AG09319 (cell line): ENCODE measurements at regions not wholly inside any gene's neighbourhood (a gene's known extent, or its start where the extent isn't known, plus 50 kb on each side); places are given as distances from the start of the nearest gene placed in this dataset.
A peak's percentile ranks its signal among the peaks of the same experiment; 100 is the strongest.

ENCODE experiments used
- DNase-seq: peaks from one replicate; pipeline ENCODE4 v3.0.0-alpha.2; 2010; ENCODE audit warnings: low read depth; ENCODE audit errors: extremely low read depth
- TF ChIP-seq, protein P1 (sequence below): IDR thresholded peaks from 2 replicates; pipeline ENCODE4 v1.5.1; 2011; ENCODE audit warnings: low read depth, mild to moderate bottlenecking, inconsistent platforms, low read length, moderate library complexity

DNA sequence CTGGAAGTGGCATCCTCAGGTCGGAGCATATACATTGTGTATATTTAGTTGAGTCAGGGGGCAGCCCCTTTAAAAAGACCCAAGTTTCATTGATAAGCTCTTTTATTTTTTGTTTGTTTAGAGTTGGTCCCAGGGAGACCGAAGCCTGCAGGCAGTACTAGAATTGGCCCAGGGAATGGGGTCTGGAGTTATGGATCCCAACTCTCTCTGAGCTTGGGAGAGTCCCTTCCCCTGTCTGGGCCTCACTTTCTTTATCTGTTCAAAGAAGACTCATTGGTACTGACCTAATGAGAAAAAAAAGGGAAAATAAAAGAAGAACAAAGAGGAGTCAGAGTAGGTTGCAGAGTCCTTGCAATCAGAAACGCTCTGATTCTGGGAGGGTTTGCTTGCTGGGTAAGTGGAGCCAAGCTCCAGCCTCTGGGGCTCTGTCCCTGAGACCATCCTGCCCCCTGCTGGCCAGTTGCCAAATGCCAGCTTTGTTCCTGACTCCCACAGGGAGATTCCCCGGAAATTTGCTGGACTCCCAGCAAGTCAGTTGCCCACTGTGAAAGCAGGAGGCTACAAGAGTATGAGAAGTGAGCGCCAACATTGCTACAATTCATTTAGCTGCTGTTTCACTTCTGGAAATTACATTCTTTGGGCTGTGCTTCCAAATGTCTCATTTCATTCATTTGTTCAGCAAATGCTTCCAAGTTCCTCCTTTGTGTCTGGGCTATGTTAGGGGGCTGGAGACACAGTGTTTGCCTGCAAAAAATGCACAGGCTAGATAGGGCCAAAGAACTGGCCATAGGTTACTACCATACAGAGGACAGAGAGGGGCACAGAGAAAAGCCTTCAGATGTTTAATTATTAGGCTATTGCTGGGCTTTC lies 156.2 kb downstream of the MELK start:
- TF ChIP-seq, protein P1, sequence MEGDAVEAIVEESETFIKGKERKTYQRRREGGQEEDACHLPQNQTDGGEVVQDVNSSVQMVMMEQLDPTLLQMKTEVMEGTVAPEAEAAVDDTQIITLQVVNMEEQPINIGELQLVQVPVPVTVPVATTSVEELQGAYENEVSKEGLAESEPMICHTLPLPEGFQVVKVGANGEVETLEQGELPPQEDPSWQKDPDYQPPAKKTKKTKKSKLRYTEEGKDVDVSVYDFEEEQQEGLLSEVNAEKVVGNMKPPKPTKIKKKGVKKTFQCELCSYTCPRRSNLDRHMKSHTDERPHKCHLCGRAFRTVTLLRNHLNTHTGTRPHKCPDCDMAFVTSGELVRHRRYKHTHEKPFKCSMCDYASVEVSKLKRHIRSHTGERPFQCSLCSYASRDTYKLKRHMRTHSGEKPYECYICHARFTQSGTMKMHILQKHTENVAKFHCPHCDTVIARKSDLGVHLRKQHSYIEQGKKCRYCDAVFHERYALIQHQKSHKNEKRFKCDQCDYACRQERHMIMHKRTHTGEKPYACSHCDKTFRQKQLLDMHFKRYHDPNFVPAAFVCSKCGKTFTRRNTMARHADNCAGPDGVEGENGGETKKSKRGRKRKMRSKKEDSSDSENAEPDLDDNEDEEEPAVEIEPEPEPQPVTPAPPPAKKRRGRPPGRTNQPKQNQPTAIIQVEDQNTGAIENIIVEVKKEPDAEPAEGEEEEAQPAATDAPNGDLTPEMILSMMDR = peak; percentile 69
- peak; percentile 23 for DNase-seq

DNA sequence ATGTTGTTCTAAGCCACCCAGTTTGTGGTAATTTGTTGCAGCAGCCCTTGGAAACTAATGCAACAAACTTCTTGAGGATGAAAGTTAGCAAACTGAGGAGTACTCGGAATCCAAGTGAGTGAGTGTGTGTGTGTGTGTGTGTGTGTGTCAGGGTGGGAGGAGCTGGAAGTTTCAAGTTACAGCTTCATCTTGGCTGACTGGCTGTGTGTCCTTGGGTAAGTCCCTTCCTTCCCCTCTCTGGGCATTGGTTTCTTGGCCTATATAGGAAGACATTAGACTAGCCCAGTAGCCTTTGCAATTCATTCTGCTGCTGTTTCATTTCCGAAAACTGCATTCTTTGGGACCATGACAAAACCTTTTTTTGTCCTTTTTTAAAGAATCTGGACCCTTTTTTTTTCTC lies 157.2 kb downstream of the MELK start:
- no peak for DNase-seq
- TF ChIP-seq, protein P1 = no peak

DNA sequence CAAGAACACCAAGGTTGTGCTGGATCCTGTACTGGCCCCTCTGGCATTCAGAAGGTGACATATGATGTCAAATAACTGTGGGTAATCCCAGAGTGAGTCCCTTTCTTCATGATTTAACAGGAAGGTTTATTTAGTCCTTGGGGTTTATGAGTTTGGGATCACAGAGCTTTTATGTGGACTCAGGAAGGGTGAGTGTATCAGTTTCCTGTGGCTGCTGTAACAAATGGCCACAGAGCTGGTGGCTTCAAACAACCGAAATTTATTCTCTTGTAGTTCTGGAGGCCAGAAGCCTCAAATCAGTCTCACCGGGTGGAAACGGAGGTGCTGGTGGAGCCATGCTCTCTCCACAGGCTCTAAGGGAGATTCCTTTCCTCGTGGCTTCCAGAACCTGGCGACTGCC lies 157.7 kb downstream of the MELK start:
- TF ChIP-seq, protein P1 = no peak

DNA sequence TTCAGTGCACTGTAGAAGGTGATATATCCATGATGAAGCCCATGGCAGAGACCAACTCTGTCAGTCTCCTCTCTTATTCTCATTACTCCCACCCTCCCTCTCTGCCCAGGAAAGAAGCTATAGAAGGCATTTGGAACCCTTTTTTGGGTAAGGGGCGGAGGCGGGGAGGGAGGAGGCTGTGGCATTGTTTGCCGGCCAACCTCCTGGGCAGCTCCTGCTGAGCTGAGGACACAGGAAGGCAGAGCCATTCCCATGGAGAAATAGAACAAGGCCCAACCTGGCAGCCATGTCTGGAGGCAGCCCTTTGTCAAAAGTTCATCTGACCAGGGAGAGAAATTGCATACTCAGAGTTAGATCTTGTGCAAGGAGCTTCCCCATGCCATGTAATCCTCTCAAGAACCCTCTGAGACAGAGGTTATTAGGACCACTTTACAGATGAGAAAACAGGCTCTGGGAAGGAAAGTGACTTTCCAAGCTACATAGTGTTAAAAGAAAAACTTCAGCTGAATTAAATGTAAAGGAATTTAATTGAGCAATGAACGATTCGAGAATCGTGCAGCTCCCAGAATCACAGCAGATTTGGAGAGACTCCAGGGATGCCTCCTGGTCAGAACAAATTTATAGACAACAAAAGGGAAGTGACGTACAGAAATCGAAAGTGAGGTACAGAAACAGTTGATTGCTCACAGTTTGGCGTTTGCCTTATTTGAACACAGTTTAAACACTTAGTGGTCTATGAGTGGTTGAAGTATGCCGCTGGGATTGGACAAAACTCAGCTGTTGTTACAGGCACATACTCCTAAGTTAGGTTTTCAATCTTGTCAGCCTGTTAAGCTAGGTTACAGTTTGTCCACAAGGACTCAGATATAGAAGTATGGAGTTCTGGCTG lies 158.6 kb downstream of the MELK start:
- TF ChIP-seq, protein P1 = no peak
- no peak for DNase-seq

More for the DNA sequence above, 157.7 kb downstream of the MELK start:
- no peak for DNase-seq

DNA sequence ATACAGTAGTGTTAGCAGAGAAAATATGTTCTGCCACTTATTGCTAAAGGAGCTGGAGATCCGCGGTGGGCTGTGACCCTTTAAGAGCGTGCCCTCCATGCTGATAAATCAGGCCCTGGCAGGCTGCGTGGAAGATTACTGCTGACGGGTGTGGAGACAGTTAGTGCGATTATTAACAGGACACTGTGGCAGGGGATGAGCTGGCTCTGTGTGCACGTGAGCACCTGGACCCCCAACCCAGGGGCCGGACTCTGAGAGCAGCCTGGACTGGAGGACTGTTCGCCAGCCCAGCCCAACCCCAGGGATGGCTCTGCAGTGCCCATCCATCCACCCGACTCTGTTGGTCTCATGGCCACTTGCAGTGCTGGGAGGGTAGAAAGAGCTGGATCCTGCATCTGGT lies 162.0 kb downstream of the MELK start:
- TF ChIP-seq, protein P1 = no peak
- DNase-seq = no peak

DNA sequence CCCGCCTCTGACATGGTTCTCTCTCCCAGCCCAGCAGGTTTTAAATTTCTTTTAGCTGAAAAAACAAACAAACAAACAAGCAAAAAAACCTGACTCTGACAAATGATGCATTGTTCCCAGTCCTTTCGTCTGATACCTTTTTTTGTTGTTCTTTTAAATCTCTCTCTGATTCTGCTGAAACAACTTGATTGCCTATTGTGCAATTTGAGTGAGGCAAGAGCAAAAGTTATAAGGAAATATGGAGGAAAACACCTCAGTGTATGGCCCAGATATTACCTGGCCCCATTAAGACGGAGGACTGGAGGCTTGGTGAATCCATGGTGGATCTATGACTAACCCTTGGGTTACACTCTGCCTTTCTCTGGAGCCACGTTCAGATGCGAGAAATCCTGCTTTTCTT lies 164.0 kb downstream of the MELK start:
- TF ChIP-seq, protein P1 = no peak
- no peak for DNase-seq
